GM12891 (cell line): ENCODE measurements at regions not wholly inside any gene's neighbourhood (a gene's known extent, or its start where the extent isn't known, plus 50 kb on each side); places are given as distances from the start of the nearest gene placed in this dataset.

Source experiments
- PAX5 ChIP-seq: IDR thresholded peaks from 2 replicates; pipeline ENCODE4 v1.6.1; 2011; ENCODE audit warnings: low read length, moderate library complexity, mild to moderate bottlenecking; ENCODE audit not compliant: insufficient read depth, severe bottlenecking
- POLR2A ChIP-seq: IDR thresholded peaks from 2 replicates; pipeline ENCODE4 v1.6.1; 2011; ENCODE audit warnings: low read depth, low read length, control low read depth
- POLR2AphosphoS5 ChIP-seq: IDR thresholded peaks from 2 replicates; pipeline ENCODE4 v1.6.1; 2011; ENCODE audit warnings: low read depth, low read length, control low read depth
- POU2F2 ChIP-seq: IDR thresholded peaks from 2 replicates; pipeline ENCODE4 v1.6.1; 2011; ENCODE audit warnings: low read depth, mild to moderate bottlenecking, control low read depth, low read length, moderate library complexity
- TAF1 ChIP-seq: IDR thresholded peaks from 2 replicates; pipeline ENCODE4 v1.6.1; 2011; ENCODE audit warnings: low read depth, low read length, control low read depth

DNA sequence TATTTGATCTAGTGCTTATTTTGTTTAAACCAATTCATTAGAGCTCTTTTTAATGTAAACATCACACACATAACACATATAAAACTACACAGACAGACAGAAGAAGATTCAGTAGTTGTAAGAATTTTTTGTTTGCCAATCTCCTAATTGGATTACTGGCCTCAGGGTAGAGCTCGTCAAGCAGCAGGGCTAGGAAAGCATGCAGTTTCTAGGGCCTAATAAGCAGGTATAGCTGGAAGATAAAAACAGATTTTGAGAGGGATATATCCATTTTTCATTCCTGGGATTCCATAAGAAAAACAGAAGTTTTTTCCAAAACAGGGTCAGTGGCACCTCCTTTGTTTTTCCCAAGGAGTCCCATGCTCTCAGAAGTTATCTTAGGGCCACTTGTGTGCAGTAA lies 265.2 kb upstream of the SGO1 start:
- TF ChIP-seq POLR2A (no peak), TAF1 (no peak), PAX5 (no peak), POLR2AphosphoS5 (no peak), POU2F2 (no peak)
